A673 (cell line): ENCODE measurements at regions not wholly inside any gene's neighbourhood (a gene's known extent, or its start where the extent isn't known, plus 50 kb on each side); places are given as distances from the start of the nearest gene placed in this dataset.

Experiments
- BruUV-seq: library from RNA; stranded (reverse); fragments of 400-500 nt; replicated peaks from 2 replicates; lab custom pipeline; 2021; lab: Mats Ljungman, UMichigan
- CTCF ChIA-PET: fragments of 300-600 bp; sonication (Branson Sonifier 250); formaldehyde crosslinking; loops from one replicate; lab custom pipeline; 2022; ENCODE audit warnings: antibody characterized with exemption; lab: Charles Lee
- POLR2A ChIA-PET: fragments of 300-600 bp; sonication (Branson Sonifier 250); formaldehyde crosslinking; loops from one replicate; lab custom pipeline; 2022; ENCODE audit warnings: antibody characterized with exemption; ENCODE audit not compliant: low non-redundant PET; lab: Charles Lee
- DNase-seq: peaks from one replicate; pipeline ENCODE4 v3.0.0-alpha.2; 2015; ENCODE audit warnings: low spot score
- H3K27ac ChIP-seq: fragments of 200-600 bp; sonication (generic); 2 replicates; pipeline ENCODE4 v1.5.1; 2016; ENCODE audit warnings: mixed run types, low read depth, mild to moderate bottlenecking, mixed read lengths, antibody characterized with exemption, low read length; ENCODE audit not compliant: poor library complexity, severe bottlenecking
- H3K27me3 ChIP-seq: fragments of 200-600 bp; sonication (generic); replicated peaks from 2 replicates; pipeline ENCODE4 v1.6.1; 2017; ENCODE audit warnings: mixed run types, low read depth, mild to moderate bottlenecking, mixed read lengths, antibody characterized with exemption, low read length; ENCODE audit not compliant: insufficient read depth, poor library complexity
- H3K36me3 ChIP-seq: fragments of 200-600 bp; sonication (generic); 2 replicates; pipeline ENCODE4 v1.6.1; 2016; ENCODE audit warnings: mixed run types, mild to moderate bottlenecking, mixed read lengths, antibody characterized with exemption, low read length; ENCODE audit not compliant: insufficient read depth, poor library complexity, severe bottlenecking
- H3K4me1 ChIP-seq: fragments of 200-600 bp; sonication (generic); 2 replicates; pipeline ENCODE4 v1.6.1; 2017; ENCODE audit warnings: mixed run types, mild to moderate bottlenecking, mixed read lengths, antibody characterized with exemption, low read length; ENCODE audit not compliant: insufficient read depth, poor library complexity, severe bottlenecking
- H3K4me3 ChIP-seq: fragments of 200-600 bp; sonication (generic); 2 replicates; pipeline ENCODE4 v1.5.1; 2016; ENCODE audit warnings: low read depth, mixed run types, mild to moderate bottlenecking, mixed read lengths, low read length; ENCODE audit not compliant: poor library complexity, severe bottlenecking
- H3K9me3 ChIP-seq: fragments of 200-600 bp; sonication (generic); 2 replicates; pipeline ENCODE4 v1.6.1; 2016; ENCODE audit warnings: mixed run types, low read depth, mild to moderate bottlenecking, mixed read lengths, antibody characterized with exemption, low read length; ENCODE audit not compliant: poor library complexity, severe bottlenecking
- CTCF ChIP-seq: fragments of 300-800, 200-600 bp; sonication (generic); conservative IDR thresholded peaks from 2 replicates; pipeline ENCODE4 v1.5.1; 2017; ENCODE audit warnings: low read depth, mild to moderate bottlenecking, antibody characterized with exemption, low read length, moderate library complexity, mixed read lengths
- EZH2 ChIP-seq: fragments of 200-600 bp; sonication (generic); IDR thresholded peaks from 2 replicates; pipeline ENCODE4 v1.6.1; 2017; ENCODE audit warnings: borderline replicate concordance, low read depth, mild to moderate bottlenecking, mixed read lengths, antibody characterized with exemption, low read length; ENCODE audit not compliant: poor library complexity, severe bottlenecking
- intact Hi-C: fragments of 100-400 bp; cut with micrococcal nuclease; formaldehyde crosslinking; loops from one replicate; pipeline ENCODE4 v1.10.0; 2022; ENCODE audit not compliant: unreplicated experiment

GRCh38 chrX:111005166-111005565 is 90.8 kb upstream of the PAK3 start:
- H3K4me3 ChIP-seq, result no peak overlapping the region
- H3K9me3 ChIP-seq, result no peaks in the 10 kb centered on the region
- no peaks in the 10 kb centered on the region for H3K36me3 ChIP-seq
- POLR2A ChIA-PET, result no interaction called here
- no peak for DNase-seq
- TF ChIP-seq EZH2 (no peak), CTCF (no peak)
- H3K27me3 ChIP-seq, result peaks cover 19% of the 10 kb centered on the region
- H3K4me1 ChIP-seq, result no peaks in the 10 kb centered on the region
- intact Hi-C loops, result no loop called here
- BruUV-seq, result no TSS peak
- H3K27ac ChIP-seq, result no peak overlapping the region
- CTCF ChIA-PET, result no interaction called here

GRCh38 chrX:111003118-111003517 is 92.9 kb upstream of the PAK3 start:
- no TSS peak for BruUV-seq
- intact Hi-C loops, result no loop called here
- CTCF ChIA-PET, result no interaction called here

DNA sequence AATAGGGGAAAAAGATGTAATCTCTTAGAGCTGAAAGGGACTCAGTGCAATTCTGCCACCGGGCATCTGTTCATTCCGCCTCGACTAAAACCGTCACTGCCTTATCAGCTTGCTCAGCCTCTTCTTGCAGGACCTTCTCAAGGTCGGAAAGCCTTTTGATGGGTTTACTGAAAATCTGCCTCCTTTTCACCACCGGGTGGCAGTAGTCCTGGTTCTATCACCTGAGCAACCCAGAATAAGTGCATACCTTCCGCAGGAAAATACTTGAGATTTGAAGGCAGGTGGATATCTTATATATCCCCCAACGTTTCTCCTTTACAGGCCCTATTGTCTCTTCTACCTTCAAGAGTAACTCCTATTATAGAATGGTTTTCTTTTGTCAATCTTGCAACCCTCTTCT is 103.4 kb upstream of the PAK3 start:
- Histone ChIP-seq H3K27ac (no peak overlapping the region), H3K4me3 (no peak overlapping the region), H3K4me1 (no peaks in the 10 kb centered on the region), H3K27me3 (peaks cover 19% of the 10 kb centered on the region), H3K9me3 (no peaks in the 10 kb centered on the region), H3K36me3 (no peaks in the 10 kb centered on the region)
- no TSS peak for BruUV-seq
- DNase-seq, result peak; percentile 19
- intact Hi-C loops, result loop anchor here (1.0 to 2.0 kb wide), 2 partner anchors 108 to 252 kb away; no protein-coding TSS in a partner anchor
- POLR2A ChIA-PET, result no interaction called here
- TF ChIP-seq CTCF (peak; percentile 66), EZH2 (no peak)
- CTCF ChIA-PET, result interaction anchor here (1.1 kb wide), 1 partner anchor 252 kb away, joined by 3 read pairs; no protein-coding TSS in a partner anchor

More at GRCh38 chrX:111003118-111003517, 92.9 kb upstream of the PAK3 start:
- no peak overlapping the region for H3K27ac ChIP-seq
- POLR2A ChIA-PET, result no interaction called here
- H3K4me3 ChIP-seq, result no peak overlapping the region
- no peaks in the 10 kb centered on the region for H3K4me1 ChIP-seq
- no peak for DNase-seq
- no peaks in the 10 kb centered on the region for H3K9me3 ChIP-seq
- TF ChIP-seq CTCF, result no peak
- no peak for TF ChIP-seq EZH2
- H3K27me3 ChIP-seq, result peaks cover 19% of the 10 kb centered on the region
- H3K36me3 ChIP-seq, result no peaks in the 10 kb centered on the region
